HG03064 (cell line): ENCODE measurements at regions not wholly inside any gene's neighbourhood (a gene's known extent, or its start where the extent isn't known, plus 50 kb on each side); places are given as distances from the start of the nearest gene placed in this dataset.
"Not testable (repeated sequence)": the region's sequence is repeated elsewhere in the genome, so short reads cannot be mapped to it uniquely, and the experiment has no call there.

Experiments used
- ATAC-seq: cut with Tn5 transposase; IDR thresholded peaks from one replicate; pipeline ENCODE4 v1.9.1; 2021; ENCODE audit warnings: low read depth; ENCODE audit not compliant: unreplicated experiment

DNA sequence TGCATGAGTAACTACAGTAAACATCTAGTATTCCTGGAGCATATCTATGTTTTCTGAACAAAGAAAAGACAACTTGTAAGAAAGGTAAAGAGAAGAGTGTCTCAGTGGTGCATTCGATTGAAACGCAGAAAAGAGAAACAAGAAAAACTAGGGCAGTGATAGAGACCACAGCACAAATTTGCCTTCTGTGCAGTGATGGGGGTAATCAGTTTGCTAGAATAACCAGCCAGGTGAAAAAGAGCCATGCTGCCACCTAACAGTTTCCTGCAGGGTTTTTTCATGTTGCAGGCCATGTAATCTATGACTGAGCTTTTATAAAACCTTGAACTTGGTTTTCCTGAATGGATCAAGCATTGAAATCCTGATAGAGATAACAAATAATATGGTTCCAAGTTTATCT lies 198.4 kb upstream of the MEF2C start:
- ATAC-seq, result peak; percentile 62

DNA sequence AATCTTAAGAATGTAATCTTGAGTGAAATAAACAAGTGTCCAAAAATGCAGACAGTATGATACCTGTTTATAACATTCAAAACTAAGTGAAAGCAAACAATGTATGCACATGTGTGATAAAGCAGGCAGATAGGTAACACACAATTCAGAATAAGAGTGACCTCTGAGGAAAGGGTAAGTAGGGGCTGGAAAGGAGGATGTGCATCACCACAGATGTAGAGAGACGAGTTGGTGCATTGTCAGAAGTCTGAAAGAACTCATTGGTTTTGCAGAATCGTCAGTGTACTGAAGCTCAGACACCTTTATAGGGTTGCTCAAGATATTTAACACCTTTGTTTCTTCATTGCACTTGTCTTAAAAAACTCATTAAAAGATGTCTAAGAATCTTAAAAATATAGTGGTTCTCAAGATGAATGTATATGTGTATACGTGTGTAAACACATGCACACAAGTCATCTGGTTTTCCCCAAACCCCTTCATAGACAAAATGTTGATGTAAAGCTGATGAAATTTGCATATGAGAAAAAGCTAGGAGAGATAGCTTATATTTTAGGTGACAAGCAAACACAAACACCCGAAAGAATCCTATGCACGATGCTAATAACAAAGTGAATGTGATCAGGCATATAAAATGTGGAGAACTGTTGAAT lies 197.6 kb upstream of the MEF2C start:
- no peak for ATAC-seq

DNA sequence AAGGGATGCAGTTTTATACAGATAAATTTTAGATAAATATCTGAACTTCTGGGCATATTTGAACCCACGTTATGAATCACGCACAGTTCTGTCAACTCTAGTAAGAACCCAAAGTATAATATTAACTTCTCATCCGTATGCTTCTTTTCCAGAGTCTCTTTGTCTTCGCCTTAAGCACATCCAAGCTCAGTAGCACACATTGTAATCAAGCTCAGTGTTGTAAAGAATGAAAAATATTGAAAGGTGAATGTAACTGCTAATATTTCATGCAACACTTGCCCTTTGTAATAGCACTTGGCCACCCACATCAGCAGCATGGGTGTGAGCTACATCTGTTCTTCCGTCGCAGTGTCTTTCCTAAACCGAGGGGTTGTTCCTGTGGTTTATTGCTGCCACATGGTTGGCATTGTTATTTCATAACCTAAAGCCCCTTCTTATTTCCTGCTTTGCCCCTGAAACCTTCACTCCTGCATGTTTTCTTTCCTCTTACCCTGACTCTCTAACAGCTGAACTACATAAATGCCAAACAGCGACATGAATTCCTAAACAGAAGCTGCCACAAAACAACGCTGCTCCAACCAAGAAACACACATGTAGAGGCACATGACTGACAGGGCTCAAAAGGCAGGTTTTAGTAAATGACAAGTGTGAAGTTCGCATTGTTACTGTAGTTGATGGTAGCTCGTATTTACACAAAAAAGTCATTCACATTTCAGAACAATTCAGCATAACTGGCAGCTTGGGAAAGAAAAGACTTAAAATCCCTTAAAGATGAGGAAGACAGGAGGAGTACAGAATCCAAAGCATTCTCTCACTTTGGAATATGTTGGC lies 190.1 kb upstream of the MEF2C start:
- no peak for ATAC-seq

DNA sequence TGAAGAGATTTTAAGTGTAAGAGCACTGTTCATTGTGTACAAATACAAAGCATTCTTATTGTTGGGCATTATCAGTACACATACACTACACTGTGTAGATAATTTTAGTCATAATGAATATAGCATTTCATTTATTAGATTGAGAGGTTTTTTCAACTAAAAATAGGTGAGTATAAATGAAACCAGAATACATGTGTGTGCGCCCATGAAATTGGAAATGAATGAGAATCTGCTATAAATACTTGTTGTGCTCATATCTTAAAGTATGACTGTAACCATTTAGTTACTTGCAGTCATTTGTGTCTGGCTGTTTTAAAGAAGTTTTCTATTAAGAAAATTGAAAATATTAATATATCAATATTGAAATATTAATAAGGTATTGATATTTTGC lies 189.0 kb upstream of the MEF2C start:
- peak; percentile 52 for ATAC-seq

DNA sequence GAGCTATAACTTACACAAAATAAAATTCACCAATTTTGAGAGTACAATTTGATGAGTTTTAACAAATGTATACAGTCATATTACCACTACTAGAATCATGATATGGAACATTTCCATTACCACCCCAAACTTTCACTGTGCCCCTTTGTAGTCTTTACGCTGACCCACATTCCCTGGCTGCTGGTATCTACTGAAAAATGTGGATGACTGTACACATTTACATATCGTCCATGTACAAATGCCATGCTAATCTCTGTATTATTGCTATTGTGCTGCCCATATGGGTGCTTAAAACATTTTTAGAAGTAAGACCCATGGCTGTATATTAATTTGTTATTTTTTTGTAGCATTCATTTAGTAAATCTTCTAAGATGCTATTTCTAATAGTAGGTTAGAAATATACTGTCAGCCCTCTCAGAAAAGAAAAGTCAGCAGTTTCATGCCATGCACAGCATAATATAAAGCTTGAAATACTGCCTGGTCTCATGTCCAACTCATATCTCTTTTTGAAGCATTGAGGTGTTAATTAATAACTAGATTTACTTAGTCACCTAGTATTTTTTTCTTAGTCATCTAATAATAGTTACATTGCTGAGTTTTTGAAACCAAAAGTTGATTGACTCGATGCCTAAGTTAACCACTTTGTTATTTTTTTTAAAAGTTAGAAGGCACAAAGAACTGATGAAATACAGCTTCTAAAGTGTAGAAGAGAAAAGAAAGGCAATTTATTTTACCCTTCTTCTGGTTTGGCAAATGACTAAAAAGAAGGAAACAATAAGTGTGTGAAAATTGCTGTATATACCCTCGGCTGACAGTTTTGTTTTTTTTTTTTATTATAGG lies 188.3 kb upstream of the MEF2C start:
- ATAC-seq, result peak; percentile 71

DNA sequence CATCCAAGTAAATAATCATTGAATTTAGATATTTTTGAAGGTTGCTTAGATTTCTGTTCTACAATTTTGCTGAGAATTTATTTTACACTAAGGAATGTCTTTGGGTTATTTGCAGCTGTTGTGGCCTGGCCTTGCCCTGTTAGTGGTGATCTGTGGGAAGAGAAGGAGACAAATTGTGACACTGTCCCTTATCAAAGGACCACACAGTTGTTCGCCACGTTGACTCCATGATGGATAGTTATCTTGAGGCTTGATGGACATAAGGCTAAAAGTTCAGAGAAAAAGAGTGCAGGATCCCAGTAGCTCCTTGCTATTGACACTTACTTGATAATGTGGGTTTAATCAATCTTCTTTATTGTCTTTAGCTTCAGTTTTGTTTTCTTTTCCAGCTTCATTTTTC lies 186.6 kb upstream of the MEF2C start:
- no peak for ATAC-seq

DNA sequence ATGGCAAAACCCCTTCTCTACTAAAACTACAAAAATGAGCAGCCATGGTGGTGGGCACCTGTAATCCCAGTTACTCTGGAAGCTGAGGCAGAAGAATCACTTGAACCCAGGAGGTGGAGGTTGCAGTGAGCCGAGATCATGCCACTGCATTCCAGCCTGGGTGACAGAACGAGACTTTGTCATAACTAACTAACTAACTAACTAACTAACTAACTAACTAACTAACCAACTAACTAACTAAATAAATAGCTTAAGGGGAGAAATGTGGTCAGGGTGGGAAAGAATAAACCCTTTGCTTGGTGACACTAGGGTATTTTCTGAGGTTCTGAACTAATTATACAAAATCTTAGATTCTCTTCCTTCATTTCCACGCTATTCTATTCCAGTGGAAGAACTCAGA lies 184.4 kb upstream of the MEF2C start:
- ATAC-seq, result no peak

DNA sequence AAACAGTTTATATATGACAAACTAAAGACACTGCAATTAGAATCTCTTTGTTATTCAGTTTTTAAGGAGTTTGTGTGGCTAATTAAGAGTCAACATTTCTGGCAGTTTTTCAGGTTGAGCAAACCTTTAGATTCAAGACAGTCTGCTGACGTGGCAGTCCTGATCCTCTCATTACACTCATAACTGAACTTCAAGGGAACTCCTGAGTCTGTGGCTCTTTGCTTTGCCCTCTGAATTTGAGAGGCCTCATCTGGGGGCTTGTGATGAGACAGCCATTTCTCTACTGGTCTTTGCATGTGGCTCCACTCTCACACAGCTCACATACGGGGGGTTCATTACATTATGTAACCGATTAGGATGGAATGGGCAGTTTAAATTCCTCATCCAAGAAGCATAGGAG lies 182.9 kb upstream of the MEF2C start:
- ATAC-seq, result no peak

DNA sequence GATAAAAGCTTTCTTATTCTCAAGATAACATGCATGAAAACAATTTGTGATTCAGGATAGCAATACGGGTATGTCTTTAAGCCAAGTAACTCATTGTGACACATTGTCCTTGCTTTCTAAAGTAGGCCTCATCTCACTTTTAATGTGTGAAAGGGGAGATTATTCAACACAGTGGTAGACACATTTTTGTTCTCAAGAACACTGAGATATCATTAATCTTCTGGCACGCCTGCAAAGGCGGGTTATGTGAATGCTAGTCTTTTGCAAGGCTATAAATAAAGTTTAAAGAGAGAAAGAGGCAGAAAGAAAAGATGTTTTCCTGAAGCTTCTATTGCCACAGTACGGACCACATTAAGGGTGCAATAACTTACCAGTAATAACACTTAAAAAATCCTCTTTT lies 181.8 kb upstream of the MEF2C start:
- ATAC-seq, result no peak

DNA sequence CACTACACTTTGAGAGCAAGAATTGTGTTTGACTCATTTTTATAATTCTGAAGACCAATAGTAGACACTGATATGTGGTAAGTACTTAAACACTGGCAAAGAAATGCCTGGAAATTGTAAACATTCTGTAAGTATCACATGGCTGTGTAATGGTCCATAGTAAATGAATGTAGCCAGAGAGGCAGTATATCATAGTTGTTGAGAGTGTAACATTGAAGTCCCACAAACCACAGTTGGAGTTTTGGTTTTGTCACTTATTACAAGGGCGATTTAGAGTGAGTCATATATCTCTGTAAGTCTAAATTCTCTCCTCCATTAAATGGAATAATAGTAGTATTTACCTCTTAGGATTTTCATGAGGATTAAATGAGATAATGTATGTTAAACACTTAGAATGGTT lies 181.1 kb upstream of the MEF2C start:
- no peak for ATAC-seq

DNA sequence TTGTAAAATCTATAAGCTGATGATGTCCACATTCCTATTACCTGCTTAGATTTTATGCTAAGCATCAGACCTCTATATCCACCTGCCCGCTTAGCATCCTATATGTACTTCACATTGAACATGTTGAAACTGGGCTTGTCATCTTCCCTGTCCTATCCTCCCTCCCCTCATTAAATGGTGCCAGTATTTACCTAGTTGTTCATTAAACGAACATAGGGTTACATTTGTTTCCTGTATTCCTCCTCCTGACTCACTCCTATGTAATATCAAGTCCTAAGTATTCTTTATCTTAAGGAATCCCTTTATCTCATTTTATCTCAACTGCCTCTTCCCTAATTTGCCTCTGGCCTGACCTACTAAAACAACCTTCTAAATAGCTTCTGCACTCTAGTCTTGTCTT lies 177.8 kb upstream of the MEF2C start:
- ATAC-seq, result no peak

DNA sequence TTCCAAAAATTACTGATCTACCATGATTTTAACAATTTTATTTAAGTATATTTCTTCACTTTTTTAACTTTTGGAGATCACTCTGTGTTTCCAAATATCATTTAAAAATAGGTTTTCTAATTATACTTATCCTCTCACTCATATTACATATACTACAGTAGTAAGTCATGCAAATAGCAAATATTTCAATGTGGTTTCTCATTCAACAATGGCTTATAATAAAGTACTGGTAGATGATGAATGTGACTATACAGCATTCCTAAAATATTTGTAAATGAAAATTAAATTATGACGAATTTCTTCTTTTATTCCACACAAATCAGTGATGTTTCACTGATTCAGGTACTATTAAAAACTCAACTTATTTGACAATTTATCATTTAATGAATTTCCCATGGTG lies 176.3 kb upstream of the MEF2C start:
- no peak for ATAC-seq

DNA sequence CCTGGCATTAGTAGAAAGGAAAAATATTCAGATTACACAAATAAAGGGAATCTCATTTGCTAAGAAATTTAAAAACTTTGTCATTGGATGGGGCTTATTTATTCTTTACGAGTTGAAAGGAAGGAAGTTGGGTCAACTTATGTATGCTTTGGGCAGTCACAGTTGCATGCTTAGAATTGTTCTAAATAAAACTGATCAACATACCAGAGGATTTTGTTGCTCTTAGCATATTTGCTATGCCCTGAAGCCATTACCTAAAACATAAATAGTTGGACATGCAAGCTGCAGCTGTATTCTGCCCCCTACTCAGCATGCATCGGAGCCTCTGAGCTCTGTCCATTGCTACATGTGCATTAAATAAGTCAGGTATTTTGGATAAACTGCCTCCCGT lies 172.7 kb upstream of the MEF2C start:
- no peak for ATAC-seq

DNA sequence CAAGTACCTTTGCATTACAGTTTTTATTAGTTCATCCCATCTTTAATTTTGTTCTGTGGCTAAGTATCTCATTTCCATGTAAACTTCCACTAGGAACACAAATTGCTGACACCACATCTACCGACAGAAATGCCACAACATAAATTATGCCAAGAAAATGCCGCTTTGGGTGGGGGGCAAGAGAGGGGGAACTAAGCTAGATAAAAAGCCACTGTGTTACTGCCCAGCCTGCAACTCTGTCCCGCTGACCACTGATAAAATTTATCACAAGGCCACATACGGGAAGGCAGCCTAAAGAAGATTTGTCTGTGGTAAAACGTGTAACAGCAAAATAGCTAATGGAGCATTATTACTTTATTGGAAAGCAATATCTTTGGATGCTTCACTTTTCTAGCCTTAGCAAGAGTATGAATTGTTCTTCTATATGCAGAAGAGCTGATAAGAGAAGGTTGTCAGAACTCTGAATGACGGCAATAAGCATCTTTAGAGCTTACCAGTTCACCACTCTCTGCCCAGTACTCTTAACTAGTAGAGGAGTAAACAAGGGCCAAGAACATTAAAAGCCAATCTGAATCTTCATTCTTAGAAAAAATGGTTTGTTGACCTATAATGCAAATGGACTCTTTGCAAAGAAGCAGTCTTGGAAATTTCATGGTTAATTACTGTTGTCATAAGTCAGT lies 172.2 kb upstream of the MEF2C start:
- no peak for ATAC-seq

DNA sequence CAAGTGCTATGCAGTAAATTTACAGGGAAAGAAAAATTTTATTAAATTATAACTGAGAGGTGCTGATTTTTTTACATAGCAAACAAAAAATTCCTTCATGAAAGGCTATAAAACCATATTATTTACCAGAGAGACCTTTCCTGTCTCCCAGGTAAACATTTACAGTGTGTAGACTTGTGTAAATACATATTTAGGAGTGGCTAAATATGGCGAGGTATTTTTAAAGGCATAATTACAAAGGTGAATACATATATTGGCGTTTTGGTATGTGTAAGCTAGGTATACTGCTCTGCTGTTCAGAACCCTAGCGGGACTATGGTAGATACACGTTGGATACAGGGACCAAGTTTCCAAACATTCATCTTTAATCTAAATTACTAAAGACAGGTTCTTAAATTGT lies 170.6 kb upstream of the MEF2C start:
- ATAC-seq, result no peak

DNA sequence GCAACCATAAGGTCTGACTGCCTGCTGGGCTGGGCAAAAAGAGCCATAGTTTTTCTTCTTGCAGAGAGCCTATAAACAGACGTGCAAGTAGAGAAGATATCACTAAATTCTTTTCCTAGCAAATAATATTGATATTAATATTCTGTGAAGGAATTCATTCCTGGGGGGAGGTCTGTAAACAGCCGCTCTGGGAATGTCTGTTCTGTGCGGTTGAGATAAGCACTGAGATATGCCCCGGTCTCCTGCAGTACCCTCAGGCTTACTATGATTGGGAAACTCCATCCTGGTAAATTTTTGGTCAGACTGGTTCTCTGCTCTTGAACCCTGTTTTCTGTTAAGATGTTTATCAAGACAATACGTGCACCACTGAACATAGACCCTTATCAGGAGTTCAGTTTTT lies 167.1 kb upstream of the MEF2C start:
- ATAC-seq, result not testable (repeated sequence)

DNA sequence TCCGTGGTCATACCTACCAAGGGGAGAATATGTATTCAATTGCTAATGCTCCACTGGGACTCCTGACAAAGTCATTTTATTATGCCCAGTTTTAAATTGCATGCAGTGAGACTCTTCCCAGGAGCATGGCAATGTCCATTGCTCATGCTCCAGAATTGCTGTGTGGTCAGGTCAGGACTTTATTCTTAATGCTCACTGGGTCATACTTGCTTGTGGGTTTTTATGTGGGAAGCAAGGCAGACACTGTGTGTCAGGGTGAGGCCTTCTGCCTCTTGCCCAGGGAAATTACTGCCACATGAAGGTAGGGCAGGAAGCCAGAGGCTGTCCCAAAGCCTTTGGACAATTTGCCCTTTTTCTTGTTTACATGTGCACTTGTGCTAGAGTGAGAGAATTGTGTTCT lies 164.6 kb upstream of the MEF2C start:
- no peak for ATAC-seq

DNA sequence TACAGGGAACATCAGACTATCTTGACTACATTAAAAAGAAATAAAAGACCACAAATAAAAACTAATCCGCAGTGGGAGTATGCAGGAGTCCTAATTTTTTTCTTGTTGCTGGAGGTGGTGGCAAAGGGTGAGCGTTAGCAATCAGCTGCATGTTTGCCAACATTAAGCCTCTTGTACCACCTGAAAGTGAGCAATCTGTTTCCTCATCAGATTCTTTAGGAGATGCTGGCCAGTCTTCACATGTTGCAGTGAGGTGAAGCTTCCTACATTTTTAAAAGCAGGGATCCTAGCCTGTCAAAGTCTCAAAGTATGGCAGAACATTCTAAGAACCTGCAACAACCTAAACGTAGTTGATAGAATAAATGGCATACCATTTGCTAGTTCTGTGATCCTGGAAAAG lies 162.2 kb upstream of the MEF2C start:
- ATAC-seq, result no peak

DNA sequence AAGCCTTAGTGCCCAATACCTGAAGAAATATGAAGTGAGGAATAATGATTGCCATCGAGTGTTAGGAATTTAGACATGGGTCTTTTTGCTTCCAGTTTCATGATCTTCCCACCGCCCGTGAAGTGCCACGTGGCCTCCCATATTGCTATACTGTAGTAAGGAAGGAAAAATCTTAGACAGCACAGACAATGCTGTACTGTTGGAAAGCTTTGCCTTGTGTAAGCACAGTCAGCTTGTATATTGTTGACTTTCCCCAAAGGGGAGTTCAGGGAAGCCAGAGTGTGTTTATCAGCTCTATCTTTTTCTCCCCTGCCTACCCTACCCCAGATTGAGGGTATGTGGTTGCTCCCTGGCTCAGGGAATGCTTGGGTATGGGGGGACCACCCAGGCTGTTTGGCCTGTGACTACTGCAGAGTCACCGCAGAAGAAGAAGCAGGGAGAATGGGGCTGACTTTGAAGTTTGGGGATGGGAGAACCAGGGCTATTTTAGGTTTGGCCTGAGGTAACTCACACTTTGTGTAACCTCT lies 161.8 kb upstream of the MEF2C start:
- ATAC-seq, result no peak

DNA sequence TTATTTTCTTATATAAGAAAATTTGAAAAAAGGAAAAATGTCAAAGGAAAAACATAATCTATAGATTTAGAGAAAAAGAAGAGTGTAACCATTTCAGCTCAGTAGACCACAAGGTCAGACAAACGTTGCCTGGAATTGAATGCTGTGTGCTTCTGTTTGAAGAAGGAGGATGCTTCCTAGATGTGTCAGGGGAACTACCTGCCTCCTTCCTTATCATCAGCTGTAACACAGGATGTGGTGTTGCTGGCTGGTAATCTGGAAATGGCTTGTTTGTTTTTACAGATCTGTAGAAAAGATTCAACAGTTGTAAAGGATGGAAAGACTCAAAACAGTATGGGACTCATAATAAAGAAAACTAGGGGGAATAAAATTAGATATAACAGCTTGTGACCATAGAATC lies 160.7 kb upstream of the MEF2C start:
- ATAC-seq, result no peak

DNA sequence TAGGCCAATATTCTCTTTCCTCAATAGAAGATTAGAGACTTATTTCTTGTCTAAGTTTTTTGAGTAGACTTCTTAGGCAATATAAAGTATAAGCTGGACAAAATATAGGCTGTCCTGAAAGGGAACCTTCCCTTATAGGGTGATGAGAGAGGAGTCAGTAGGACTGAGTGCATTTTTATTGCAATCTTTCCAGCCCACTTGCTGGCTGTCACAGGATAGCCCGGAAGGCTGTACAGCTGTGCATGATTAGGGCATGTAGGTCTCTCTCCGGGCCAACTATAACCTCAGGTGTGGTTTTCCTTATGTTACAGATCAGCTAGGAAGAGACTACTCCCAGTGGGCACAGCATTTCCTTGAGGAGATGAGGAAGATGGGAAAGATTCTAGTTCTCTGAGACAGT lies 159.8 kb upstream of the MEF2C start:
- ATAC-seq, result no peak
